HUES64 (cell line): ENCODE measurements at regions not wholly inside any gene's neighbourhood (a gene's known extent, or its start where the extent isn't known, plus 50 kb on each side); places are given as distances from the start of the nearest gene placed in this dataset.

ENCODE experiments used
- H3K27ac ChIP-seq: 2 replicates; pipeline ENCODE4 v1.7.0; 2013; ENCODE audit warnings: low read depth, low read length, inconsistent platforms
- H3K27me3 ChIP-seq: 2 replicates; pipeline ENCODE4 v1.6.1; 2013; ENCODE audit warnings: mild to moderate bottlenecking, low read length; ENCODE audit not compliant: insufficient read depth
- H3K36me3 ChIP-seq: 2 replicates; pipeline ENCODE4 v1.6.1; 2013; ENCODE audit warnings: mild to moderate bottlenecking, low read length; ENCODE audit not compliant: insufficient read depth
- H3K4me1 ChIP-seq: 2 replicates; pipeline ENCODE4 v1.6.1; 2013; ENCODE audit warnings: mild to moderate bottlenecking, low read length, moderate library complexity; ENCODE audit not compliant: insufficient read depth
- H3K4me3 ChIP-seq: 2 replicates; pipeline ENCODE4 v1.5.1; 2013; ENCODE audit warnings: mild to moderate bottlenecking, low read length, moderate library complexity
- H3K9ac ChIP-seq: 2 replicates; pipeline ENCODE4 v1.6.1; 2013; ENCODE audit warnings: mild to moderate bottlenecking, low read depth, low read length
- H3K9me3 ChIP-seq: 2 replicates; pipeline ENCODE4 v1.6.1; 2013; ENCODE audit warnings: low read depth, low read length; ENCODE audit not compliant: insufficient read depth
- WGBS: fragments of 150-250, 120-280 bp; methylation state at CpG from one replicate; pipeline ENCODE4 v1.1.7; 2013; ENCODE audit warnings: missing lambda C conversion rate; 5-methylcytosine and 5-hydroxymethylcytosine counted together

GRCh38 chr2:111678161-111678560, 205.8 kb downstream of the ANAPC1 start:
- whole genome bisulfite sequencing = 75% methylated on average over 7 of the region's 7 CpGs
- H3K27ac ChIP-seq = no peak overlapping the region

GRCh38 chr2:111678651-111679050, 205.3 kb downstream of the ANAPC1 start:
- H3K9ac ChIP-seq = no peak overlapping the region
- H3K27ac ChIP-seq = no peak overlapping the region
- WGBS = 52% methylated on average over 5 of the region's 5 CpGs
- H3K36me3 ChIP-seq = no peaks in the 10 kb centered on the region
- H3K4me3 ChIP-seq = no peak overlapping the region
- H3K9me3 ChIP-seq = peaks cover 5% of the 10 kb centered on the region; the same call in 1 of the 2 replicates
- no peaks in the 10 kb centered on the region for H3K27me3 ChIP-seq
- peaks cover 15% of the 10 kb centered on the region; the same call in 1 of the 2 replicates for H3K4me1 ChIP-seq

More at GRCh38 chr2:111678161-111678560, 205.8 kb downstream of the ANAPC1 start:
- no peaks in the 10 kb centered on the region for H3K36me3 ChIP-seq
- H3K27me3 ChIP-seq = no peaks in the 10 kb centered on the region
- H3K4me3 ChIP-seq = no peak overlapping the region
- no peak overlapping the region for H3K9ac ChIP-seq
- H3K9me3 ChIP-seq = peaks cover 5% of the 10 kb centered on the region; the same call in 1 of the 2 replicates
- peaks cover 15% of the 10 kb centered on the region; the same call in 1 of the 2 replicates for H3K4me1 ChIP-seq

- WGBS = 95% methylated on average over 2 of the region's 2 CpGs
- Histone ChIP-seq H3K9ac (no peak overlapping the region), H3K4me3 (no peak overlapping the region), H3K4me1 (peaks cover 15% of the 10 kb centered on the region; the same call in 1 of the 2 replicates), H3K9me3 (peaks cover 5% of the 10 kb centered on the region; the same call in 1 of the 2 replicates), H3K27me3 (no peaks in the 10 kb centered on the region), H3K36me3 (no peaks in the 10 kb centered on the region), H3K27ac (no peak overlapping the region)
These were observed 204.8 kb downstream of the ANAPC1 start for GRCh38 chr2:111679202-111679601.

DNA sequence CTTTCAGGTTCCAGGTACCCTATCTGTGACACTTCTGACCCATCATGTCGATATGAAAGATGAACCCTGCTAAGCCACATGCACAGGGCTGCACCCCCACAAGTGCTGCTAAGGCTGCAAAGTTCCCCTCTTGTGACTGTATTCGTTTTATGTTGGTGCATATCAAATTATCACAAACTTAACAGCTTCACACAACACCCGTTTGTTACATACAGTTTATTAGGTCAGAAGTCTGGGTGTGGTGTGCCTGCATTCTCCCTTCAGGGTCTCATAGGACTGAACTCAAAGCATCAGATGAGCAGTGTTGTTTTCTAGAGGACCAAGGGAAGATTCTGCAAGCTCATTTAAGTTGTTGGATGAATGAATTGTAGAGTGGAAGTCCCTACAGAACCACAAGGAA, 199.4 kb downstream of the ANAPC1 start:
- WGBS = 96% methylated on average over 3 of the region's 3 CpGs
- Histone ChIP-seq H3K27ac (no peak overlapping the region), H3K4me3 (no peak overlapping the region)

GRCh38 chr2:111685342-111685741, 198.7 kb downstream of the ANAPC1 start:
- Histone ChIP-seq H3K4me3 (no peak overlapping the region), H3K9me3 (peaks cover 5% of the 10 kb centered on the region; the same call in 1 of the 2 replicates), H3K36me3 (no peaks in the 10 kb centered on the region), H3K4me1 (no peaks in the 10 kb centered on the region), H3K9ac (no peak overlapping the region), H3K27me3 (no peaks in the 10 kb centered on the region), H3K27ac (no peak overlapping the region)

More for the DNA sequence above, 199.4 kb downstream of the ANAPC1 start:
- H3K27me3 ChIP-seq = no peaks in the 10 kb centered on the region
- no peak overlapping the region for H3K9ac ChIP-seq
- H3K9me3 ChIP-seq = peaks cover 5% of the 10 kb centered on the region; the same call in 1 of the 2 replicates
- H3K4me1 ChIP-seq = no peaks in the 10 kb centered on the region
- no peaks in the 10 kb centered on the region for H3K36me3 ChIP-seq

DNA sequence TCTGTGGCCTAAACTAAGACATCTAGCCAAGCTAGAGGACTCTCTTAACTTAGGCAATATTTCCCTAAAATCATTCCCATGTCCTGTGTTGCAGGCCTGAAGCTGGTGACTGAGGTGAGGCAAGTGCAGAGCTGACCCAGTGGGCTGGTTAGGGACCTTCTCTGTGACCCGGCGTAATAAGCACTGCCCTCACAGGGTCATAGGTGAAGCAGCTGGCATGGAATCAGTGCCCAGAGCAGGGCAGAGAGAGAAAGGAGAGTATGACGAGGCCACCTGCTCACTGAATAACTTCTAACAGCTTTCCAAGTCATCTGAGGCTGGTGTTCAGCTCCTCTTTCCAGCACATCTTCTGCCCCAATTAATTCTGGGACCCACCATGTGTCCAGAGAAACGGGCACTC, 197.0 kb downstream of the ANAPC1 start:
- Histone ChIP-seq H3K27me3 (no peaks in the 10 kb centered on the region), H3K36me3 (no peaks in the 10 kb centered on the region), H3K4me3 (no peak overlapping the region), H3K27ac (no peak overlapping the region), H3K4me1 (no peaks in the 10 kb centered on the region), H3K9ac (no peak overlapping the region), H3K9me3 (no peaks in the 10 kb centered on the region)
- 92% methylated on average over 4 of the region's 4 CpGs for WGBS

GRCh38 chr2:111687911-111688310, 196.1 kb downstream of the ANAPC1 start:
- H3K36me3 ChIP-seq = no peaks in the 10 kb centered on the region
- H3K4me1 ChIP-seq = no peaks in the 10 kb centered on the region
- no peaks in the 10 kb centered on the region for H3K27me3 ChIP-seq
- H3K9me3 ChIP-seq = no peaks in the 10 kb centered on the region
- H3K4me3 ChIP-seq = no peak overlapping the region
- WGBS = 83% methylated on average over 11 of the region's 11 CpGs
- H3K9ac ChIP-seq = no peak overlapping the region
- no peak overlapping the region for H3K27ac ChIP-seq

DNA sequence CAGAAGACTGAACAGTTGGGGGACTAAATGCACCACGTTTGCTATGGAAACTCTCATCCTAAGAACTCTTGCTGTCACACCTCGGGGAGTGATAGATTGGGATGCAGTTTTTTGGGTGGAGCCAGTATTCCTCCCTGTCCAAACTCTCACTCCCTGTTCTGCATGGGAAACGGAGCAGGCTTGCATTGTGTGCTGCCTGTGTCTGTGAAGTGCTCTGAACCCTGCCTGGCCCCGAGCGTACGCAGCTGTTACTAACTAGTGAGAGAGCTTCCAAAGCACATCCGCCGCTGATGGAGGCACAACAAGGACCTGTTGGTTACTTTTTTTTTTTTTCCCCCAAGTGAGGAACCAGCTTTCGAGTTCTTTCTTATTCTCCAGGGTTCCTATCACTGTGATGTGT, 195.5 kb downstream of the ANAPC1 start:
- Histone ChIP-seq H3K36me3 (no peaks in the 10 kb centered on the region), H3K9ac (no peak overlapping the region), H3K9me3 (no peaks in the 10 kb centered on the region), H3K4me1 (no peaks in the 10 kb centered on the region), H3K27me3 (no peaks in the 10 kb centered on the region), H3K4me3 (no peak overlapping the region), H3K27ac (no peak overlapping the region)
- WGBS = 95% methylated on average over 8 of the region's 9 CpGs

DNA sequence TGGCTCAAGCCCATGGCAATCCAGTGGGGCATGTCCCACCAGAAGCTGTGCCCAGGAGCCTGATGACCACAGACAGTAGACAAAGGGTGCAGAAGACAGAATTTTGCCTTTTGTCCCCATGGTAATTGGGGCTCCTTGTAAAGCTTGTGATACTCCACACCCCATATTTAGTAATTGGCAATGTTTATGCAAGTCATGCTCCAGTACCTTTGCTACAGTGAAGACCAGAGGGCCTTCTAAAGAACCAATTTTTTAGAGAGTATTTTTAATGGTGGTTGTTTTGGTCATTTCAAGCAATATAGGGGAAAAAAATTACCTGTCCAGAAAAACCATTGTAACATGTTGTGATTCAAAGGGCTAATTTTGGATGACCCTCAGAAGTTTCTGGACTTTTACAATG, 194.8 kb downstream of the ANAPC1 start:
- no peak overlapping the region for H3K4me3 ChIP-seq
- H3K27me3 ChIP-seq = no peaks in the 10 kb centered on the region
- H3K4me1 ChIP-seq = no peaks in the 10 kb centered on the region
- no peak overlapping the region for H3K9ac ChIP-seq
- no peaks in the 10 kb centered on the region for H3K9me3 ChIP-seq
- no peaks in the 10 kb centered on the region for H3K36me3 ChIP-seq
- H3K27ac ChIP-seq = no peak overlapping the region

- Histone ChIP-seq H3K4me1 (no peaks in the 10 kb centered on the region), H3K27me3 (no peaks in the 10 kb centered on the region), H3K9ac (no peak overlapping the region), H3K27ac (no peak overlapping the region), H3K36me3 (no peaks in the 10 kb centered on the region), H3K9me3 (0 out of 2 replicates have a peak, but pooled peaks cover under 1% of the 10 kb centered on the region), H3K4me3 (no peak overlapping the region)
- 97% methylated on average over 5 of the region's 5 CpGs for WGBS
These were observed 194.1 kb downstream of the ANAPC1 start for GRCh38 chr2:111689941-111690340.

GRCh38 chr2:111691164-111691875, 192.7 kb downstream of the ANAPC1 start:
- Histone ChIP-seq H3K4me3 (no peak overlapping the region), H3K4me1 (no peaks in the 10 kb centered on the region), H3K27me3 (no peaks in the 10 kb centered on the region), H3K27ac (no peak overlapping the region), H3K36me3 (no peaks in the 10 kb centered on the region), H3K9me3 (peaks cover 10% of the 10 kb centered on the region; the same call in 1 of the 2 replicates), H3K9ac (no peak overlapping the region)
- 95% methylated on average over 5 of the region's 5 CpGs for WGBS
